Inflammatory macrophage treated with lipopolysaccharide for 4 hours (primary cell): ENCODE measurements at regions not wholly inside any gene's neighbourhood (a gene's known extent, or its start where the extent isn't known, plus 50 kb on each side); places are given as distances from the start of the nearest gene placed in this dataset.

Experiments used
- DNase-seq: peaks from one replicate; pipeline ENCODE4 v3.0.0-alpha.2; 2020

DNA sequence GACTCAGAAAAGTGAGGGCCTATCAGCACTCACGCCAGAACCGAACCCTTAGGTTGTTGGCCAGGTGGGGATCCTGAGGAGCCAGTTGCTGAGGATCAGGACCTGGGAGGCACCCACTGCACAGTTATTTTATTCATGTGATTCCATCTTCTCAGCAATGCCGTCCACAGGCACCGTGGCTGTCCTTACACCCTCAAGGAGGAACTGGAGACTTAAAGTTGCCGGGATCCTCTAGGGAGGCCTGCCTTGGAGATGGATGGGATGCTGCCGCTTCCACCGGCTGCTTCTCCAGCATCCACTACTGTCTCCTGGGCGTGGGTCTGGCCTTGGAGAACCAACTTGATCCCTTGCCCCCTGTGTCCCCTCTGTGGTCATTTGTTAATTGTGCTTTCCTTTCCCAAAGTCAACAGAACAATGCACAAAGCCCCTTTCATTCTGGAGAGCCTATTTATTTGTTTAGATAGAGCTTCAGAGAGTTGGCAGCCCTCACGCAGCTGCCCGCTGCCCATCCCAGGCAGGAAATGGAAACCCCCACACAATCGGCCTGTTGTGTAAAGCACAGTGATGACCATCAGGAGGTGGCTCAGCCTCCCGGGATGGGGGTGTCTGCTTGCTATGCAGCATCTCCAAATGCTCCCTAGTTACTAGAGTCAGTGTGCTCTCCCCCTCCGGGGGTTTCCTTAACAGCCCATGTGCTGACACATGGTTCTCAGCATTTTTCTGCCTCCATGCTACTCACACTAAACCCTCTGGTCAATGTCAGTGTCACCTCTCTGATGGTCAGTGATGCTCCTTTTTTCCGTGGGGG is 52.9 kb upstream of the IGFBP3 start:
- DNase-seq = no peak

DNA sequence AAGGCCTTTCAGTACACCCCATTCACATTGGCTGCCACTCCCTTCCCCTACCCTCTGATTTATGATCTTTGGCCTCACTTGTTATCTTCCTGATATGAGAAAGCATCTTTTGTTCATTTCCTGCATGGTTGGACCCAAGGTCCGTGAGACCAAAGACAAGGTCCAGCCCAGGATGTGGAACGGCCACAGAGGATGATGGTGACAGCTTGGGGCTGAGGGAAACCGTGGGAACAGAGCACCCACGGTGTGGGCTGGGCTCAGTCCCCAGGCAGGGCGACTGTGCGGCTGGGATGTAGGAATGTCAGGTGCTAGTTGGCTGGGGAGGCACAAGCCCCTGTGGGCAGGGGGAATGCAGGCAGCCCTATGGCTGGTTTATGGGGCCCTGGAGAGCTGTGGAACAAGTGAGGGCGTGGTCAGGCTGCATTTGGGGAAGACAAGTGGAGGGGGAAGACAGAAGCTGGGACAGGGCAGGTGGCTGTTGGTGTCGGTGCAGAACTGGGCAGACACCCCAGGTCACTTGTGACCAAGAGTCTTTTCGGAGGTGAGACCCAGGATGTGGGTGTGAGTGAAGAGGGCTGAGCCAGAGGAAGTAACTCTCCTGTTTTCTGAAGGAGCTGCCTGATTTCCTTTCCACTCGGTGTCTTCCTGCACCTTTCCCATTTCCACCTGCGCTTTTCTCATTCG is 51.7 kb upstream of the IGFBP3 start:
- no peak for DNase-seq

DNA sequence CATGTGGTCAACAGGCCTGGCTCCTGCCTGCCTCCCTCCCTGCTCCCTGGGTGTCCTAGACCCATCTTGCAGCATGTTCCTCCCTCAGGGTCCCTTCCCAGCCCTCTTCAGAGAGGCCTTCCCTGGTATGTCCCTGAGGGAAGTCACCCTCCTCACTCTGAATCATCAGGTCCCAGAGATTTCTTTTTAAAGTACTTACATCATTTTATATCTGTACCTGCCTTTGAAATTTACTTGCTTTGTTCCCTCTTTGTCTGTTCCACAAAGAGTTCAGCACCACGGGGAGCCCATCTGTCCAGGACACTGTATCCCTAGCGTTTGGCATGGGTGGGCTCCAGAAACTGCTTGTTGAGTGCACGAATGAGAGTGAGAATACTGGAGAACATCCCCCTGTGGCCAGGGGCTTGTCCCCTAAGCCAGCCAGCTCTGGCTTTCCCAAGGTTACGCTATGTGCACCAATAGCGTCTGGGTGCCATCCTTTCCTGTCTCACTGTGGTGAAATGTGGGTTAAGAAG is 50.6 kb upstream of the IGFBP3 start:
- no peak for DNase-seq

- no peak for DNase-seq
Observed at GRCh38 chr7:45971171-45971570, 50.1 kb upstream of the IGFBP3 start.
